K562 (cell line): ENCODE measurements at regions not wholly inside any gene's neighbourhood (a gene's known extent, or its start where the extent isn't known, plus 50 kb on each side); places are given as distances from the start of the nearest gene placed in this dataset.

Experiments
- CUX1 ChIP-seq: fragments of 200-800 bp; sonication (Bioruptor generic); IDR thresholded peaks from 2 replicates; pipeline ENCODE4 v1.6.1; 2016; ENCODE audit warnings: missing genetic modification characterization, missing compliant biosample characterization
- HNRNPH1 ChIP-seq: fragments of 200-400 bp; formaldehyde crosslinking; optimal IDR thresholded peaks from 2 replicates; pipeline ENCODE3; 2017; ENCODE audit warnings: low read depth, mild to moderate bottlenecking, low read length, moderate library complexity
- NFE2L1 ChIP-seq: fragments of 450-650 bp; IDR thresholded peaks from 2 replicates; pipeline ENCODE4 v1.6.1; 2016; ENCODE audit warnings: missing genetic modification characterization, low read depth, mild to moderate bottlenecking, missing compliant biosample characterization, moderate library complexity, borderline replicate concordance
- OTX1 ChIP-seq: fragments of 450-650 bp; formaldehyde crosslinking; IDR thresholded peaks from 2 replicates; pipeline ENCODE4 v1.4.0; 2022; ENCODE audit warnings: mild to moderate bottlenecking
- PRDM10 ChIP-seq: fragments of 450-650 bp; IDR thresholded peaks from 2 replicates; pipeline ENCODE4 v1.6.1; 2018; ENCODE audit not compliant: partially characterized antibody
- TRIM25 ChIP-seq: fragments of 450-650 bp; IDR thresholded peaks from 2 replicates; pipeline ENCODE4 v1.7.0; 2016; ENCODE audit warnings: borderline replicate concordance
- ZNF24 ChIP-seq: fragments of 450-650 bp; IDR thresholded peaks from 2 replicates; pipeline ENCODE4 v1.6.1; 2016
- ZNF57 ChIP-seq: fragments of 450-650 bp; formaldehyde crosslinking; IDR thresholded peaks from 2 replicates; pipeline ENCODE4 v1.4.0; 2020; ENCODE audit warnings: mild to moderate bottlenecking, moderate library complexity
- TF ChIP-seq, protein P1 (sequence below): sonication (generic); formaldehyde crosslinking; IDR thresholded peaks from 2 replicates; pipeline ENCODE4 v1.5.0; 2020; ENCODE audit warnings: missing genetic modification reagents
- TF ChIP-seq, protein P2 (sequence below), 2 experiments: IDR thresholded peaks; 2 replicates each; pipeline ENCODE4 v1.6.1; 2011; ENCODE audit warnings: borderline replicate concordance in 1 of 2, control low read depth in 1 of 2, low read depth in 1 of 2, low read length in 1 of 2, mild to moderate bottlenecking in 1 of 2, mixed read lengths in 1 of 2, moderate library complexity in 1 of 2; ENCODE audit not compliant: insufficient read depth in 1 of 2, insufficient read length in 1 of 2, poor library complexity in 1 of 2, severe bottlenecking in 1 of 2; ENCODE audit errors: extremely low read depth in 1 of 2

- TF ChIP-seq TRIM25 (no peak), CUX1 (CRISPR knock-in tag) (no peak), HNRNPH1 (no peak), PRDM10 (no peak), NFE2L1 (tag) (no peak), OTX1 (no peak), ZNF24 (no peak), ZNF57 (CRISPR knock-in tag) (no peak)
- TF ChIP-seq, protein P1, sequence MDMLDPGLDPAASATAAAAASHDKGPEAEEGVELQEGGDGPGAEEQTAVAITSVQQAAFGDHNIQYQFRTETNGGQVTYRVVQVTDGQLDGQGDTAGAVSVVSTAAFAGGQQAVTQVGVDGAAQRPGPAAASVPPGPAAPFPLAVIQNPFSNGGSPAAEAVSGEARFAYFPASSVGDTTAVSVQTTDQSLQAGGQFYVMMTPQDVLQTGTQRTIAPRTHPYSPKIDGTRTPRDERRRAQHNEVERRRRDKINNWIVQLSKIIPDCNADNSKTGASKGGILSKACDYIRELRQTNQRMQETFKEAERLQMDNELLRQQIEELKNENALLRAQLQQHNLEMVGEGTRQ (CRISPR knock-in tag): no peak
- TF ChIP-seq, protein P2, sequence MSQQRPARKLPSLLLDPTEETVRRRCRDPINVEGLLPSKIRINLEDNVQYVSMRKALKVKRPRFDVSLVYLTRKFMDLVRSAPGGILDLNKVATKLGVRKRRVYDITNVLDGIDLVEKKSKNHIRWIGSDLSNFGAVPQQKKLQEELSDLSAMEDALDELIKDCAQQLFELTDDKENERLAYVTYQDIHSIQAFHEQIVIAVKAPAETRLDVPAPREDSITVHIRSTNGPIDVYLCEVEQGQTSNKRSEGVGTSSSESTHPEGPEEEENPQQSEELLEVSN (IDR thresholded peaks at IDR 0.05; ENCODE audit: borderline replicate concordance in 1 of 2, extremely low read depth in 1 of 2, insufficient read depth in 1 of 2, insufficient read length in 1 of 2, low read depth in 1 of 2, low read length in 1 of 2, poor library complexity in 1 of 2, severe bottlenecking in 1 of 2): no peak
- TF ChIP-seq, all 486 proteins: peak for 0
These were observed 323.1 kb upstream of the RUNX1 start (continued) for GRCh38 chr21:35372201-35372600.
